ENCODE measurements at regions not wholly inside any gene's neighbourhood (a gene's known extent, or its start where the extent isn't known, plus 50 kb on each side); places are given as distances from the start of the nearest gene placed in this dataset.
"Not testable (repeated sequence)": the region's sequence is repeated elsewhere in the genome, so short reads cannot be mapped to it uniquely, and the experiment has no call there.

GRCh38 chr10:16234916-16235315 lies 201.9 kb upstream of the PTER start:
- H3K27ac ChIP-seq = no peak overlapping the region
- TF ChIP-seq ZFX (IDR thresholded peaks at IDR 0.05) (no peak), CTCF (conservative IDR thresholded peaks at IDR 0.05) (no peak)

- H3K27ac ChIP-seq = no peak overlapping the region
- TF ChIP-seq ZFX (IDR thresholded peaks at IDR 0.05) (no peak), CTCF (conservative IDR thresholded peaks at IDR 0.05) (no peak)
These were observed 194.4 kb upstream of the PTER start for GRCh38 chr10:16242446-16242845.

- TF ChIP-seq ZFX (IDR thresholded peaks at IDR 0.05) (no peak), CTCF (conservative IDR thresholded peaks at IDR 0.05) (no peak)
- H3K27ac ChIP-seq = no peak overlapping the region
These were observed 193.8 kb upstream of the PTER start for GRCh38 chr10:16242859-16243613.

- not testable (repeated sequence) for H3K27ac ChIP-seq
These were observed 186.7 kb upstream of the PTER start for GRCh38 chr10:16250136-16250535.

- H3K27ac ChIP-seq = no peak overlapping the region
- TF ChIP-seq CTCF (conservative IDR thresholded peaks at IDR 0.05) = no peak
These were observed 180.5 kb upstream of the PTER start for GRCh38 chr10:16256336-16256735.

GRCh38 chr10:16258291-16259040 lies 178.3 kb upstream of the PTER start:
- H3K27ac ChIP-seq = no peak overlapping the region
- TF ChIP-seq CTCF (conservative IDR thresholded peaks at IDR 0.05) = no peak
- no peak for TF ChIP-seq ZFX (IDR thresholded peaks at IDR 0.05)

- TF ChIP-seq CTCF (conservative IDR thresholded peaks at IDR 0.05) (no peak), ZFX (IDR thresholded peaks at IDR 0.05) (no peak)
- H3K27ac ChIP-seq = no peak overlapping the region
These were observed 177.1 kb upstream of the PTER start for GRCh38 chr10:16259726-16260125.
